ENCODE measurements at regions not wholly inside any gene's neighbourhood (a gene's known extent, or its start where the extent isn't known, plus 50 kb on each side); places are given as distances from the start of the nearest gene placed in this dataset.
"Not testable (repeated sequence)": the region's sequence is repeated elsewhere in the genome, so short reads cannot be mapped to it uniquely, and the experiment has no call there.

DNA sequence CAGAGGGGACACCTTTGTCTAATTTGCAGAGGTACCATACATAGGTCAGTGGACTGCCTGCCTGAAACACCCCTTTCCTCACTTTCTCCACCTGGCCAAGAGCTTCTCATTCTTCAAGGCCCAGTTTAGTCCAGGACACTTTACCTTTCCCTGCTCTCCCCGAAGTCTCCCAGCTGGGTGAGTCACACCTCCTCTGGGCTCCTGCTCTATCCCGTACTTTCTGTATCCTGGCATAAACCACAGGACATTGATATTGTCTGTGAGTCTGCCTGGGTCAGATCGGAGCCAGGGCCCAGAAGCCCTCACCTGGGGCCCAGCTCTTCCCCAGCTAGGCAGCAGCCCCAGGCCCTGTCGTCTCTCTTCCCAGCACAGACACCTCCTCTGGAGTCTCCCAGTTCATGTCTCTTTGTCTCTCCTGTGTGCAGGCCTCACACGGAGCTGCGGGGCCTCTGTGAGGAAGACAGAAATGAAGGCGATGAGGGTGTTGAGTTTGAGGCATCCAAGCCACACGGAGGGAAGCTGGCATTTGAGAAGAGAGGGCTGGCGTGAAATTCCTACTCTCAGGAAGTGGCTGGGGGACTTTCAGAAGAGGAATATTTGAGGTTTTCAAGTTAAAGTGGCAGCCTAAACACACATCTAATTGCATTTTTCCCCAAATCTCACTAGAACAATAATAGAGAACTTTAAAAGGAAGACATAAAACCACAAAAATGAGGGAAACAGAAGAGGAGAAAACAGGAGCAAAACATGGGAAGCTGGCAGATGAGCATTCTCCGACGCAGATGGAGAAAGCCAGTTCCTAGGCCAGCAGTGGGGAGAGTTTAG lies 79.6 kb upstream of the LAPTM4A start:
- no peak for DNase-seq (ENCODE audit: low read depth)

GRCh38 chr2:20130160-20130560 lies 78.7 kb upstream of the LAPTM4A start:
- no peak for DNase-seq (ENCODE audit: low read depth)

GRCh38 chr2:20129331-20130159 lies 78.1 kb upstream of the LAPTM4A start:
- no peak for DNase-seq (ENCODE audit: low read depth)

- DNase-seq (ENCODE audit: low read depth), result no peak
Measured at GRCh38 chr2:20128506-20129330, 77.3 kb upstream of the LAPTM4A start.

DNA sequence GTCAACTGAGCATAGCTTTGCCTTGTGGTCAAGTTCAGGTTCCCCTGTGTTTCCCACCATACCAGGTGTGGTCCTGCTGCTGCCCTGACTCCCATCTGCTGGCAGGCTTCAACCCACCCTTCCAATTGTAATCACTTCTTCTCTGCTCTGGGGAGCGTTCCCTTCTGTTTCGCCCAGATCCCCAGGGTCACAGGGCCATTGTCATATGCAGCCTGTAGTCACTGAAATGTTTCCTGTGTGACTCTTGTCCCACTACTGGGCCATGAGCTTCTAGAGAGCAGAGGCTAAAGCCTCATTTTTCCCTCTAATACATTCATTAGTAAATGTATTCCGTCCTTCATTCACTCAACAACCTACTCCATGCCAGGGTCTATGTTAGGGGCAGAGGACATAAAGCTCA lies 75.0 kb upstream of the LAPTM4A start:
- DNase-seq (ENCODE audit: low read depth), result no peak

DNA sequence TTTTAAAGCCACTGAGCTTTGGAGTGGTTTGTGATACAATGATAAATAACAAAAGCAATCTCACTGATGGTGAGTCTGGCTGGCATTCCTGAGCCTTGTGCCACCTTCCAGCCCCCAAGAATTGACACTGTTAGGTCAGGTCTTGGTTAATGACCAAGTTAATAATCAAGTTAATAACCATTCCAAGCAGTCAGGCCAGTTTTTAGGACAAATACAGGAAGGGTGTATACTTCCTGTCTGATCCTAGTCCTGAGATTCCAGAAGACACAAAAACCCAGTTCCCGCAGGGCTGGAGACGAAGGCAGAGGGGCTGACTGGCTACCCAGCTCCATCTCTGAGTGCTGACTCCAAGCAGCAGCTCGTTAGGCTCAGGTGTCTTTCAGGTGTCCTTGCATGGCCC lies 74.6 kb upstream of the LAPTM4A start:
- no peak for DNase-seq (ENCODE audit: low read depth)

GRCh38 chr2:20125616-20126015 lies 74.2 kb upstream of the LAPTM4A start:
- no peak for DNase-seq (ENCODE audit: low read depth)

DNA sequence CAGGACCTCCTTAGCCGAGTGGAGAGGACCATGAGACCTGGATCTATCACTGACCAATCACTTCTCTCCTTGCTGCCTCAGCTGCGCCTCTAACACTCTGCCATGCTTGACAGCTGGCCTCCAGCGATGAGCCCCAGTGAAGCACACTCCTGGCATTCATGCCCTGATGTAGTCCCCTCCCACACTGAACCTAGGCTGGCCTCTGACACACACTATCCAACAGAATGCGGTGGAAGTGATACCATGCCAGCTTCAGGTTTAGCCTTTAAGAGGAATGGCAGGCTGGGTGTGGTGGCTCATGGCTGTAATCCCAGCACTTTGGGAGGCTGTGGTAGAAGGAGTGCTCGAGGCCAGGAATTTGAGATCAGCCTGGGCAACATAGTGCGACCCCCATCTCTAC lies 73.7 kb upstream of the LAPTM4A start:
- DNase-seq (ENCODE audit: low read depth), result no peak

GRCh38 chr2:20123871-20124594 lies 72.6 kb upstream of the LAPTM4A start:
- DNase-seq (ENCODE audit: low read depth), result no peak

- DNase-seq (ENCODE audit: low read depth), result no peak
Measured at GRCh38 chr2:20122864-20123263, 71.4 kb upstream of the LAPTM4A start.

DNA sequence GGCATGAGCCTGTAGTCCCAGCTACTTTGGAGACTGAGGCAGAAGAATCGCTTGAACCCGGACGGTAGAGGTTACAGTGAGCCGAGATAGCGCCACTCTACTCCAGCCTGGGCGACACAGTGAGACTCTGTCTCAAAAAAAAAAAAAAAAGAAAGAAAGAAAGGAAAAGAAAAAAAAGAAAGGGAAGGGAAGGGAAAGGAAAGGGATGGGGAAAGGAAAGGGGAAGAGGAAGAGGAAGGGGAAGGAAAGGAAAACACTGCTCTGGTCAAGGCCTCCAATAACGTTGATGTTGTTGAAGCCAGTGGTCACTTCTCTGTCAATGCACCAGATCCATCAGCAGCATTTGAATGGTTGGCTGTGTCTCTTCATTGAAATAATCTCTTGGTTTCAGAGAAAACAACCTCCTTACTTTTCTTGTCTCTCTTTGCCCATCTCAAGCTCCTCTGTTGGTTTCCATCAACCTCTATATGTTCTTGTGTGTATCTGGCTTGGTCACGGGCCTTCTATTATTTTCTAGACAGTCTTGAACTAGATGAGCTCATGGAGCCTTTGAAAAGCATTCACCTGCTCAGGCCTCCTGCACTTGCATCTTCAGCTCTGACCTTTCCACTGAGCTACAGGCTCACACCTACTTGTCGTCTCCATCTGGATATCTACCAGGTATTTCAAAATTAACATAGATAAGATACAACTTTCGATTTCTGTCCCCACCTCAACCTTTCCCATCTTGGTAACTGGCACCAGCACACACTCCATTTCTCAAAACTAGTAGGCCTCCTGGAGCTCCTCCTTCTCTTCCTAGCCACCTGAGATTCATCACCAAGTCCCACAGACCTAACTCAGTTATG lies 69.4 kb upstream of the LAPTM4A start:
- DNase-seq (ENCODE audit: low read depth), result no peak

DNA sequence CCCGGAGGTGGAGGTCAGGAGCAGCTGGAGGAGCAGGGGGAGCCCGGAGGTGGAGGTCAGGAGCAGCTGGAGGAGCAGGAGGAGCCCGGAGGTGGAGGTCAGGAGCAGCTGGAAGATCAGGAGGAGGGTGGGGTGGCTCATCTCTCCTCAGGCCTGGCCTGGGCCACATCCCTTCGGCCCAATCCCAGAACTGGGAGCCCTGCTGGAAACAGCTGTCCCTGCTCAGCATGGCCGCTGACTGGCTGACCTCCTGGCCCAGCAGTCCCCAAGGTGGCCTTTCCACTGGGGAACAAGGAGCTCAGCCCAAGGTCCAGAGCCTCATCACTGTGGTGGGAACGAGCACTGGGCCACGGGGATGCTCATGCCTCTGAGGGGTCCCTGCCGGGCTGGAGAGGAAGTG lies 66.6 kb upstream of the LAPTM4A start:
- DNase-seq (ENCODE audit: low read depth), result no peak

GRCh38 chr2:20115902-20116301 lies 64.5 kb upstream of the LAPTM4A start:
- DNase-seq (ENCODE audit: low read depth), result no peak

- DNase-seq (ENCODE audit: low read depth), result no peak
Measured at GRCh38 chr2:20115374-20115773, 63.9 kb upstream of the LAPTM4A start.

DNA sequence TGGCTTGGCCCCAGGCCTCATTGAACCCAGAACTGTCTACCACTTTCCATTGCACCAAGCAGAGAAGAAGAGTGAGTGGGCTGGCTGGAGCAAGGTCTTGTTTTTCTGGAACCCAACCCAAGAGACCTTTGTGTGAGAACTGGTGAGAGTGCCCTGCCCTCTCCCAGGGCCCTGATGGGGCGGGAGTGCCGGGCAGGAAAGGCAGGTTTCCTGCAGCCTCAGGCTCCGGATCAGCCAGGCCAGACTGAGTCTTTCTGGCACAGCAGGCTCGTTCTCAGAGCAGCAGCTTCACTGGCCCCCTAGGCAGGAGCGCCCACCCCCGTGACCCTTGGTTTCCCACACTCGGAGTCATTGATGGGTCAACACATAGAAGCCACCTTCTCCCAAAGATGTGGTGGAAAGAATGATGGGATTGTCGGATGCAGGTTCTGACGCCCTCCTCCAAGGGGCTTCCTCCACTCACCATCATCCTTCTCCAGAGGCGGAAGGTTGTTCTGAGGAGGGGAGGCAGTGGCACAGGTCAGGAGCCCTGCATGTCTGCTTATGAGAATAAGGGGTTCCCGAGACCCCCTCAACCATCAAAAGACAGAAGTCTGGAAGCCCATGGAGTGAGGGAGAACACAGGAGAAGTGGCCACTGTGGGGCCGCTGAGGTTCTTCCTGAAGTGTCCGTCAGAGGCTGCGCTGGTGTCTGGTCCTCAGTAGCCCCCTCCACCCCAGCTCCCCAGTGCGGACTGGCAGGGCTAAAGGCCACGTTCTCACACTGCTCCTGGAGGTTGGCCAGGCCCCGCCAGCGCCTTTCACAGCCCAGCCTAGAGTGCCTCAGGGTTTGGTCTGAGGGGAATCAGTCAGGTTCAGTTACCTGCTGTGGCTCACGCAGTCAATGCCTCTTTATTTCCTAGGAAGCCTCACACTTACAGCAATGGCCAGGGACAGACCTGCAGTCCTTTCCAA lies 62.8 kb upstream of the LAPTM4A start:
- no peak for DNase-seq (ENCODE audit: low read depth)

DNA sequence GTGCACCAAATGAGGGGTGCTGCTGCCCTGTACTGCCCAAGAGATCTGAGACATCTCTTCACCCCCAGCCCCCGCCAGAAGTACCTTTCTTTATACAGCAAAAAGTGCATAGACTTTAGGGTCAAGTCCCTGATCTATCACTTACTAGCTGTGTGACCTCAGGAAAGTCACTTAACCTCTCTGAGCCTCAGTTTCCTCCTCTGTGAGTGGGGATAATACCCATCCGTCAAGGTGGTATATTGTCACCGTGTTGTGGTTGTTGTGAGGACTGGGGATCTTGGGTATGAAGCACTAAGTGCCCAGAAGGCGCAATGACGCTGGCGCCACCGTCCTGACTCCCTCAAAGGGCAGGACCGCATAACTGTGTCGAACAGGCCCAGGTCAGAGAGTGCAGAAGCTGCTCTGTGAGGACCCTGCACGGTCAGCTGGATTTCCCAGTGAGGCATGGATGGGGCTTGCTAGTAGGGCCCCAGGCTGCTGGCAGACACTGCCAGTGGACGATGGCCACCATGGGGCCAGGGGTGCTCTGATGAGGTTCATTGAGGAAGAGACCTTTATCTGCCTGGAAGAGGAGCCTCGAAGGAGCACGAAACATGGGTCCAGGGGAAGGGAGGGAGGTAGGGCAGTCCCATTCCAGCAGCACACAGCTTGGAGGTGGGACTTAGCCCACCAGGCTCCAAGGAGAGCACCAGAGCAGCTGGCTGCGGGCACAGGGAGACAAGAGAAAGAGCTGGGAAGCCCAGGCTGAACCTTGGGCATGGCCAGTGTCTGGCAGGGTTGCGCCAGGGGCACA lies 61.8 kb upstream of the LAPTM4A start:
- DNase-seq (ENCODE audit: low read depth), result no peak

DNA sequence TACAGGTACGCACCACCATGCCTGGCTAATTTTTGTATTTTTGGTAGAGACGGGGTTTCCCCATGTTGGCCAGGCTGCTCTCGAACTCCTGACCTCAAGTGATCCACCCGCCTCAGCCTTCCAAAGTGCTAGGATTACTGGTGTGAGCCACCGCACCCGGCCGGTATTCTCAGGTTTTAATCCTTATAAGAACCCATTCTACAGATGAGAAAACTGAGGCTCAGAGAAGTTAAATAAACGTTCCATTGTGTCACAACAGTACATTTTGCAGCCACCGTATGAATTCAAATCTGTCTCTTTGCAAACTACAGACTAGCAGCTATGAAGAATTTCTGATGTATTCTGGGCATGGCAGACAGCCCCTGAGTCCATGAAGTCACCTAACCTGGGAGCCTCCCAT lies 60.9 kb upstream of the LAPTM4A start:
- DNase-seq (ENCODE audit: low read depth), result not testable (repeated sequence)

- no peak for DNase-seq (ENCODE audit: low read depth)
Measured at GRCh38 chr2:20111311-20112131, 60.1 kb upstream of the LAPTM4A start.

Measured in stimulated activated CD4-positive, alpha-beta T cell treated with anti-CD3 and anti-CD28 coated beads, Interleukin-2, amount 100 ng/mL, for 4 hours (primary cell).